OCI-M1 (cell line): ENCODE measurements at regions not wholly inside any gene's neighbourhood (a gene's known extent, or its start where the extent isn't known, plus 50 kb on each side); places are given as distances from the start of the nearest gene placed in this dataset.
A peak's percentile ranks its signal among the peaks of the same experiment; 100 is the strongest.

ENCODE experiments used
- DNase-seq: peaks from one replicate; lab custom pipeline; 2025; lab: John Stamatoyannopoulos, UW

DNA sequence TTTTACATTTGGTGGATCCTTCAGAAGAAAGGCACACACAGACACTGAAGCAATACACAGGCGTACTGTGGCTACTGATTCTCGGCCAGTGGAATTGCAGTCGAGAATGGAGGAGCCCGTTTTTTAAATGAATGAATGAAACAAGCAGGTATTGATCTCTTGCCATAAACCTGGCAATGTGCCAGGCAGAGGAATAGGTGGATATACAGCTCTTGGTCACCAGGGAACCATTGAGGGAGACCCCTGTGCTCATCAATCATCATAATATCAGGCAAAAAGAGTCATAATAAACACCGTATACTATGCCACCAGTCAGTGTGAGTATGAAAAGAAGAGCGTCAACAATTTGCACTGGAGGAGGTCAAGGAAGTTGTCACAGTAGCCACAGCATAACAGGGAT lies 140.3 kb upstream of the FOXF1 start:
- DNase-seq, result no peak

DNA sequence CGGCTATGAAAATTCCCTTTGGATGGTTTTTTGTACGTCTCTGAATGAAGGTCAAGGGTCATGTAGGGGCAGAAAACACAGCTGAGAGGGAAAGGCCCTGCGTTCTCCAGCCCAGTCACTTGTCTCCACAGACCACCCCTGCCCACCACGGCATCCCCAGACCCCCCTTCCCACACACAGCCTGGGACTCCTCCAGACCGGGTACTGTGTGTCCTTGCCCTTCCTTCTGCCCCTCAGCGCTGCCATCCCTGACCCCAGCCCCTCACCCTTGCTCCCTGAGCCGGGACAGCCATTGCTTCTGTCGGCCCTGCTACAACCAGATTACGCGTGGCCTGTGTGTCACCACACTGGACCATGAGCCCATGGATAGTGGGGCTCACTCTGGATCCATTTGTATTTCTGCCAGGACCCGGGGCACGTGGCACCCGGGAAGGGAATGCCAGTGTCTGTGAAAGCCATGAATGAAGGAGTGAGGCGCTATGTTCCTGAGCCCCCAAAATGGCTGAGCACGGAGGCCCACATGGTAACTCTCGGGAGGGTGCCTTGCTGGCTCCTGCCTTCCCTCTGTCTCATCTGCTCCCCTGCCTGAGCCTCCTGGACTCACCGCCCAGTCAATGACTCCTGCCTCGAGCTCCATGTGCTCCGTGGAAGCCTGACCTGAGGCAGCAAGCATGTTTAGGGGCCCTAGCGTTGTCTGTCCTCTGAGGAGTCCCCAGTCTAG lies 139.1 kb upstream of the FOXF1 start:
- DNase-seq, result no peak

DNA sequence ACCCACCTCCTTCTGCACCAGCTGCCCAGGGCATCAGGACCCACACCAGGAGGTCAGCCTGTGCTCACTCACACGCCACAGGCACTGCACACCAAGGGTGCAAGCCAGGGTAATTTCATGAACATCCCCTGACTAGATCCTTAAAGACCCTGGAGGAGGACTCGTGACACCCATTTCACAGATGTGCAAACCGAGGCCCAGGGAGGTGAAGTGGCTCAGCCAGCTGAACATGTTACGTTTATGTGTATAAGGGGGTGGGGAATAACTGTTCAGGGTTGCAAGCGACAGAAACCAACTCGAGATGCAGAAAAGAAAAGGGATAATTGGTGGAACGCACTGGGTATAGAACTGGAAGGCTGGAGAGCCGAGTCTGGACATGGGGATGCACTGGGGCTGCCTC lies 138.1 kb upstream of the FOXF1 start:
- no peak for DNase-seq

DNA sequence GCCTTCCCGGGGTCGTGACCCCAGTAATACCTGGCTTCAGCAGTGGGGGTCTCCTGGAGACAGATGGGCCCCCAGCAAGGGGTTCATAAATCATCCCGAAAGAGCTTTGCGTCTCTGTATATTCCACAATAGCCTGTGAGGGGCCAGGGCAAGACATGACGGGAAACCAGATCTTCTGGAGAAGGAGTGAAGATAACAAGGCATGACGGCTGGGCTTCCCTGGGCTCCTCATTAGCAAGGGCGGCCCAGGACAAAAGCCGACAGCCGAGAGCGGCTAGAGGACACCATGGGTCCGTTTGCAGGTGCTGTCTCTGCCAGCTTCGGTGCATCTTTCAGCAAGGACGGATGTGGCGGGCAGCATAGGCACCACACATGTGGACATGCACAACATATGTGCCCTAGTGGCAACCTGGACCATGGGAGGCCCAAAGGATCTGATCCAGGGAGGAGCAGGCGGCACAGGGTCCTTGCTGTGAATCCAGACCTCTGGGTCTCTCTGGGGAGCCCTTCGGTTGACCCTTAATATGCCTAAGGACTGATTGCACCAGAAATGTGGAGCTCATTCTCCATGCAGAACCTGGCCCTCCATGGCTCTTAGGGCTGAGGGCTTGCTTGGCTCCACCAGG lies 136.9 kb upstream of the FOXF1 start:
- DNase-seq, result no peak

DNA sequence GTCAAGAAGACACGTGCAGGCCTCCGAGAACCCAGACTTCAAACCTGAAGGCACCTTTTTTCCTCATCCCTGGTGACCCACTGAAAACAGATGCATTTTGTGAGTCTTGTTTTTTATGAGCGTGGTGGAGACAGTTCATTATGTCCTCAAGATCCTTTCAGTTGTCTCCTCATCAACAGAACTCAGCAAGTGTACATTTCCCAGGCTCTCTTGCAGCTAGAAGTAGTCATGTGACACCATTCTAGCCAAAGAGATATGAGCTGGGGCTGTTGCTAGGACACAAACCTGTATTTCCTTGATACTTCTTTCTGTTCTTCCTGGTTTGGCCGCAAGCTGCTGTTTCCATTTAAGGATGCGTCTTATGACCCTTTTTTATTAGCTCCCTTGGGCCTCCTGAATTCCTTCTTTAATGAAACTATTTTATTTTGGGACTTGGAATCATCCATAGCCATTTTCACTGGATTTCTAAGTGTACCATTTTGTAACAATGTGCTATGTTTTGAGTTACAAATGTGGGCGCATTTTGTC lies 135.7 kb upstream of the FOXF1 start:
- DNase-seq, result no peak

DNA sequence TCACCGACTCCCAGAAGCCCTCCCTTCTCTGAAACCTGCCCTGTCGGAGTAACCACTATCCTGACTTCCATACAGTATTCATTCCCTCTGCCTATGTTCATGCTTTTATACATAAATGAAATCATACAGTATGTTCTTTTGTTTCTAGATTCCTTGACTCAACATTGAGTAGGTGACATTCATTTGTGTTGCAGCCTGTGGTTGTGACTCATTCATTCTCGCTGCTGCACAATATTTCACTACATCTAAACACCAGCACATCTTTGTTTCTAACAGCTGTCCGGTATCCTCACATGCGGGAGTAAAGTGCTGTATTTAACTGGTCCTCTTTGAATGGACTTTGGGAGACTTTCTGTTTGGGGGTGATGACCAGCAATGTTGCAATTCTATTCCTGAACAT lies 135.0 kb upstream of the FOXF1 start:
- DNase-seq, result no peak

DNA sequence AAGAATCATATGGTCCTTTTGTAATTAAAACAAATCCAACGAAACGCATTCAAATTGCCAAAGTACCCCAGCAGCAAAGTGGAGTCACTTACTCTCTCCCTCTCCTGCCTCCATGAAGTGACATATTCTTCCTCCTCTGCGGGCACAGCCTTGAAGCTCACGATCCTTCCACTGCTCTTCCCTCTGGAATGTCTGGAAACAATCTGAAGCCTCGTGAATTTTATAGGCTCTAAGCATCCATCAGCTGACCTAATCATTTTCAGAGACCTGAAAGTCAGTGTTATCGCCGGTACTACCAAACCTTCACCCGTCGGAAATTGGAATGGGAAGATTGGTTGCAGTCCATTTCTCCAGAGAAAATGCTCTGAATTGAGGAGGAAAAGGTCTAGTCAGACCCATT lies 134.5 kb upstream of the FOXF1 start:
- DNase-seq, result no peak

DNA sequence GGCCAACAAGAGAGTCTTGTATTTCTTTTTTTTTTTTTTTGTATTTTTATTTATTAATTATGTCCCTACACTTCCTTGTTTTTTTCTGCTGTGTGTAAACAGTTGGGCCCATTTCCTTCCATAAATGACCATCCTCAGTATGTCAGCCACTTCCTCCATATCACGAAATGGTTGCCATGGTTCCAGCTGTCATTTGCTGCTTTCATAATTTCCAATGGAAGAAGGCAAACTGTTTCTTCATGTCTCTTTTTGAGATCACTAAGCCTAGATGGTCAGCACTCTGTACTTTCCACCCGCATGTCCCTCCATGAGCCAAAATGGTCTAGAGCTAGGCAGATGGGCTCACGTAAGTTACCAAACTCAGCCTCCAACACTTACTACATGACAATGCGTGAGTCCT lies 133.5 kb upstream of the FOXF1 start:
- no peak for DNase-seq

DNA sequence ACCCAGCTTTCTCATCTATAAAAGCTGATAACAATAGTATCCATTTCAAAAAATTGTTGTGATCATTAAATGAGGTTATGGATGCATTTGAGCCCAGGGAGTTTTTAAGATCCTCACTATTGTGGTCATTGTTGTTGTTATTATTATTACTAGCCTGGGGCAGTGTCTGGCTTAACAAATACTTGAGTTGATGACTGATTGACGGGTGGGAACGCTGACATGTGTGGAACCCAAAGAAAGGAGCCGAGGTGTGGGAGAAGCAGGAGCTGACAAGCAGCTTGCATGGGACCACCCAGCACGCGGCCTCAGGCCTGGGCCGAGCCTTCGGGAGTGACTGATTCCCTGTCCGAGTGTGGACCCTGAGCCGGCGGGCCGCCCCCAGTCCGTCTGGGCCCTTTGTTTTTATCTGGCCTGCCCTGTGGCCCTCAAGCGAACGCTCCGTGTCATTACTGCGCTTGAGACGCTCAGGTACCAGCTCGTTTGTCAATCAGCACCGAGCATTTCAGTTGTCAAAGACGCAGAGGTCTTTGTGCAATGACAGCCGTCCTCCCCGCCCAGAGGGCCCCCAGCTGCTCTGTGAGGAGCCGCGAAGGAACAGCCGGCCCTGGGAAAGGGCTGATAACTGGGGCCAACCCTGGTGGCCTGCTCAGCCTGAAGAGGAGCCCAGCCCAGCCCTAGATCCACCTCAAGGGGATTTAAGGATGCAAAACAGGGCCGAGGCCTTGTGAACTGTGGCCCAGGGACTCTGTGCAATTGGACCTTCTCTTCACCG lies 132.9 kb upstream of the FOXF1 start:
- no peak for DNase-seq

DNA sequence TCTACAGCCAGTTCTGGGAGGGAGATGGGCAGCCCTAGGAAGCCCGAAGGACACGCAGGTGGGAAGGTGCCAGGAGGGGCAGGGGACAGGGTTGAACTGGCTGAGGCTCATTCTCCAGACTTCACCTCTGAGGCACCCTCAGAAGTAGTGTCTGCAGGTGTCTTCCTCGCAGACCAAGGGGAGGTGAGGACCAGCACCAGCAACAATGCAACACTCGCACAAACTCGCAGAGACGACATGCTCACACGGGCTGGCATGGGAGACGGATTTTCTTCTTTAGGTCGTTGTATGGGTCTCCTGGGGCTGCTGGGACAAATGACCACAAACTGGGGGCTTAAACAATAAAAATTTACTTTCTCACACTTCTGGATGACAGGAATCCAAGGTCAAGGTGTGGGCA lies 132.2 kb upstream of the FOXF1 start:
- no peak for DNase-seq

DNA sequence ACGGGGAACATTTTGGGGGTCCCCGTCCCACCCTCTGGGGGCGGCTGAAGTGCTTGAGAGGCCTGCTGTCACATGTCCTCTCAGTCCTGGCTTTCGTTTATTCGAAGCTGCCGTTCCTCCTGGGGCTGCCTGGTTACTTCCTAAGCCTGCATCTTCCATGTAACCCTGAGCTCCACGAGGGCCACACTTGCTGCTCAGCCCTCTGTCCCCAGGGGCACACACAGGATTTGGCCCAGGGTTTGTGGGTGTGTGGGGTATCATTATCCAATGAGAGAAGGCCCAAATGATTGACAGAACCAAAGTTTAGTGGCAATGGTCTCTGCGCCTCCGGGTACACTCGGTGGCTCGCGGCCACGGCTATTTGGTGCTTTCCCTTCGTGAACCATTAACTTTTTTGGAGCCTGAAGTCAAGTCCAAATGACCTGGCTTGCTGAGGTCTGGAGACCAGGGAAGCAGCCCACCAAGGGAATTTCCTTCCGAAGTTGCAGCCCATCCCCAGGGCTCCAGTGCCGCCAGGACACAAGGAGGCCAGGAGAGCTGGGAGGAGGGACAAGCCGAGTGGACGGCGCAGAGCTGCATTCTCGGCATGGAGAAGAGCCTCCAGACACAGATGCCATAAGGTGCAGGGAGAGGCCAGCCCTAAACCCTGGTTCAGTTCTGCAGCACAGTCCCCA lies 131.4 kb upstream of the FOXF1 start:
- no peak for DNase-seq

DNA sequence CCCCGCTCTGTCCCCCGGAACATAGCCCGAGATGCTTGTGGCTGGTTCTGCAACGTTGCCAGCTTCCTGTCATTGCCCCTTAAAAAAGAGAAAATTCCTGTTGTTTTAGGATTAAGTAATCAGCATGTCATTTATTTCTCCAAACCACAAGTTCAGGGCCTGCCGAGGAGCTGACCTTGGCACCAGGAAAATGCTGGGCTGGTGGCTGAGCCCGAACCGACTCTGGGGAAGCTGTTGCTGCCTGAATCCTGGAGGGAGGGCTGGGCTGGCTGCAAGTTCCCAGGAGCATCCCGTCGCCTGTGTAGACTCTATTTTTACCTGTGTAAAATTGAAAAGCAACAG lies 130.9 kb upstream of the FOXF1 start:
- no peak for DNase-seq

DNA sequence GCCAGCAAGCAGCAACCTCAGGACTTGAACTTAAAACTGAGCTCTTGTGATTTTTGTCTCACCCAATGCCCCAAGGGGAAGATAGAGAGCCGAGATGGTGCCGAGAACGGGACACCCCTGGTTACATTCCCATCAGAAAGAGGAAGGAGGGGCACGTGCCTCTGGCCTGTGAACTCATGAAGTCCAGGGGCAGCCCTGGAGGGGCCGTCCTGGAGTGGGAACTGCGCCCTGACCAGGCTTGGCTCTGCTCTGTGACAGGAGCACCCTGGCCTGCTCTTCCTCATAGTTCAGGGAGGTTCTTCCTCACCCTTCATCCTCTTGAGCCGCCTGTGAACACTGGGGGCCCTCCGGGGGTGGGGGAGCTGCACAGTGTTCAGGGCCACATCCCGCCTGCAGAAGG lies 130.3 kb upstream of the FOXF1 start:
- DNase-seq, result no peak

DNA sequence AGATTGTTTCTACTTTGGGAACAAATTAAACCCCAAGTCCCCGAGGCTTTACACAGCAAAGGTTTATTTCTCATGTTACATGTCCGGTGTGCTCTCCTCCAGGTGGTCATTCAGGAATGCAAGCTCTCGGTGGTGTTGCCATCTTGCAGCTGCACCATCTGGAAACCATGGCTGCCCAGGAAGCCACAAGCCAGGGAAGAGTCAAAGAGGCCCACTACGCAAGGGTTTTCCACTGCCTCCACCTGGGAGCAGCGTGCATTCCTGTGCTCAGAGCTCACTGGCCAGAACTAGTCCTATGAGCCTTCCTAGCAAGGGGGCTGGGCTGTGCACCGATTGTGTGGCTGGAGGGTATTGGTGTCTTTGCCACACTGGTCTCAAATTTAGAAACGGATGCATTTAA lies 128.8 kb upstream of the FOXF1 start:
- DNase-seq, result no peak

DNA sequence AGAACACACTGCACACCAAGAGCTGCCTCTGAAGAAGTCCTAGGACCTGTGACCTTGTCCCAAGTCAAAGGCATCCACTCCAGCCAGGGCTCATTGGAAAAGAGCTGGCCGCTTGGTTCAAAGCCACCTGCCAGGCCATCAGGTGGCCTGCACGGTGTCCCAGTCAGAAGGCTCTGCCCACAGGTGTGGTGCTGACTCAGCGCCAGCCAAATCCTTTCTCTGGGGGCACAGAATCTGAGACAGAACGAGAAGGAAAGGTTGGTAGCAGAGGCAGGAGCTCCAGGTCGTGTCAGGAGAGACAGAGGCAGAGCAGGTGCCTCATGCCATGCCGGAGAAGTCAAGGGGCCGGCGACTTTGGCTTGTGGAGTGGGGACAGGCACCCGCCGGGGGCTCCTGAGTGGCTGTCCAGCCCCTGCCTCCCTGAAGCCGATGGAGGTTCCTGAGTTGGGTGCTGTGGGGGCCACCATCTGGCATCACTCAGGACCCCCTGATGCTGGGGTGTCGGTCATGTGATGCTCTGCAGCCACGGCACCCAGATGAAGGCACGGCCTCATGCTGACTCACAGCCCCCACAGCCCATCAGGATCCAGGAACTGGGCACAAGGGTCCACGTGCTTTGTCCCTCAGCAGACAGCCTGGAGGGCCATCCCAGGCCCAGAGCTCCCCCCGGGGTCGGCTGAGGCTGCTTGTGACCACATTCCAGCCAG lies 128.1 kb upstream of the FOXF1 start:
- DNase-seq, result no peak

DNA sequence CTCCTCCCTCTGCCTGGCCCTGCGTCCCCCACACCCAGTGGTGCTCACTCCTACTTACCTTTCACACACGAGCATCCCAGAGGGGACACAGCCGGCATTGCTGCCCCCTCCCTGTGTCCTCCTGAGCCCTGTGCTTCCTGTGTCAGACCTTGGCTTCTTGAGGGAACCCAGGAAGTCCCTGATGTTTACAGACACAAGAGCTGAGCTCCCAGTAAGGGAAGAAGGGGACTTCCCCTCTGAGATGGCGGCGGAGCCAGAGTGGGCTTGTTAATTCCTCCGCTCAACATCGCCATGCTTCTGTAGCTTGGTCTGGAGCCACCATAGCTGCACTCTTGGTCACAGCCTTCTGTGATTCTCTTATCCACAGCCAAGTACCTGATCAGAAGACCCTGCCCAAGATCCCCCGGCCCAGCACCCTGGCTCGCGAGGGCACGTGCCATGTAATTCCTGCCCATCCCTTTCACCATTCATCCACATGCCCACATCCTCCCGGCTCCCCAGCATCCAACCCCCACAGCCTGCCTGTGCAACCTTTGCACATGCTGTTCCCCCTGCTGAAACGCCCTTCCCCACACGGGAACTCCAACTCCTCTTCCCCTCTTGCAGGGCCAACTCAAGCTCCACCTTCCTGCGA lies 127.4 kb upstream of the FOXF1 start:
- DNase-seq, result no peak

DNA sequence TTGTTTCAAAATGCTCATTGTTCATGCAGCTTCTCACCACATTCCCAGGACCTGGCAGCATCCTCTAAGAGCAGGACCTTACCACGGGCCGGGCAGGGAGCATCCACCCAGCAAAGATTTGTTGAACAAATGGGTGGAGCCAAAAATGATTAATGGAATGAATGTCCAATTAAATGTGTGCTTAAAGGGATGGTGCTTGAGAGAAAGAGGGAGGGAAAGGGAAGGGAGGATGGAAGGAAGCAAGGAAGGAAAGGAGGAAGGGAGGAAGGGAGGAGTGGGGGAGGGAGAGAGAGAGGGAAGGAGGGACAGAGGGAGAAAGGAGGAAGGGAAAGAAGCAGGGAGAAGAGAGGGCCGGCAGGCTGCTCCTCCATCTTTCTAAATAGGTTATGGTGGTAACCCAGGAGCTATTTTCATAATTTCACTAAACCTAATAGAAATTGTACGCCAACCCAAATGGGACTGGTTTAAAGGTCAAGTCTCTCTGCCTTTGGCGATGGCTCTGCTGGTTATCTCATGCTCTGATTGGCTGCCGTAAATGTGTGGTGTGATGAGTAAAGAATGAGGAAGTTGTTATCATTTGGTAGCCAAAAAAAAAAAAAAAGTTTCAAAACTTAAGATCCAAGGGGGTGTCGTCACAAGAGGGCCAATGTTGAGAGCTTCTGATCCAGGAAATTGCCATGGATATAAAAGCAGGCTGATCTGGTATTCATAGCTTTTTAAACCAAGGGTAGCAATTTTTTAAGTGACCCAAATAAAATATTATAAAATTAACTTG lies 126.7 kb upstream of the FOXF1 start:
- DNase-seq, result peak; percentile 65

DNA sequence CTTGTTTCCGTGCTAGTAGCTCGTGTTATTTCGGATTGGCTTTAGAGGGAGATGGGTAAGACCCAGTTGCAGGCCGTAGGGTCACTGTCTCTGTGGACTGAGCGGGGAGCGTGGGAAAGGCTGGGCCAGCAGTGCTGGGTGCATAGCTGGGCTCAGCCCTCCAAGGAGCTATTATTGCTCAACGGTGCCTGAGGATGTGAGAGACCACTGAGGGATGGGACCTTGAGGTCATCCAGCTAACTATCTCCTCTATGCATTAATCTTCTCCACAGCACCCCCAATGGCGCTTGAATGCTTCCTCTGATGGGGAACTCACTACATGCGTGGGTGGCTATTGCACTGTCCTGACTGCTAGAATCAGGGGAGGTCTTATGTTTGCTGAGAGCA lies 126.1 kb upstream of the FOXF1 start:
- no peak for DNase-seq

DNA sequence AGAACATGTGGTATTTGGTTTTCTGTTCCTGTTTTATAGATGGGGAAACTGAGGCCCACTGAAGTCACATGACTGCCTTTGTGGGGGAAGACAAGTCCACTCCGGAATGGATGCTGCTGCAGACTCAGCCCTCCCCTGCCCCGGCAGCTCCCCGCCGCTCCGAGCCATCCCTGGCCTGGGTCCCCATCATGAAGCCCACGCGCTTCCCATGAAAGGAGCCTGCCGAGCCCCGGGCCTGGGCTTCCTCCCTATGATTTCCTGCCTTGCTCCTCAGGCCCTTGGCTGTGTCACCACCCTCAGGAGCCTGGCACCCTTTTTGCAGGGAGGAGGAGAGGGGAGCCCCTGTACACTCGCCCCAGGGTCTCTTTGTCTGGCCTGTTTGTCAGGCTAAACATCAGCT lies 125.3 kb upstream of the FOXF1 start:
- no peak for DNase-seq

DNA sequence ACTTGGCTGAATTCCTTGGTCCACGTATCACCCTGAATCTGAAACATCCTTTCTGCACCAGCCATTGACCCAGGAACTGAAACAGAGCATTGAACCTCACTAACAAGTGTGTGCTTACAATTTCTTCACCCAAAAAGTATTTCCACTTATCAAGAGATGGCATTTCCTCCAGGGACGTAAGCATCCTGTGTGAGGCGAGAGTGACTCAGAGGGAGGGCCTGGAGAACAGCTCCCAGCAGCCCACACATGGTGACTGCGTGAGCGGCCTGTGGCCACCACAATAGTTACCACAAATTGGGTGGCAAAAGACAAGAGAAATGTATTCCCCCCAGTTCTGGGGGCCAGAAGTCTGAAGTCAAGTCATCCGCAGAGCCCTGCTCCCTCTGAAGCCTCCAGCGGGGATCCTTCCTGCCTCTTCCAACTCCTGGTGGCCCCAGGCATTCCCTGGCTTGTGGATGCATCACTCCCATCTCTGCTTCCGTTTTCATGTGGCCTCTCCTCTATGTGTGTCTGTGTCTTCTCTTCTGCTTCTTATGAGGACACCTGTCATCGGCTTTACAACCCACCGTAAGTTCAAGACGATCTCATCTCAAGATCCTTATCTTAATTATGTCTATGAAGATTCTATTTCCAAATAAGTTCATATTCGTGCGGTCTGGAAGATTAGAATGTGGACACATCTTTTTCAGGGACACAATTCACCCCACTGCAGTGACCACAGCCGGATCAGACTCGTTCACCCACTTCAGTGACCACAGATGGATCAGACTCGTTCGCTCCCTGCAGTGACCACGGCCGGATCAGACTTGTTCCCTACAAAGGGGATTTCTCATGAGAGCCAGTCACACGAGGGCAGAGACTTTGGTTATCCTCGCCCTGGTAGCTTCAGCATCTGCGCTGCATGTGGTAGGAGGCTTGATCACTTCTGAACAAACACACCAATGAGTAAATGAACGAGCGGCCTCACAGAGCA lies 122.6 kb upstream of the FOXF1 start:
- no peak for DNase-seq
